H9 (cell line): ENCODE measurements at regions not wholly inside any gene's neighbourhood (a gene's known extent, or its start where the extent isn't known, plus 50 kb on each side); places are given as distances from the start of the nearest gene placed in this dataset.

ENCODE experiments used
- DNase-seq: peaks from one replicate; pipeline ENCODE4 v3.0.0-alpha.2; 2017
- H2AFZ ChIP-seq: one replicate; pipeline ENCODE4 v1.6.1; 2013; ENCODE audit warnings: mild to moderate bottlenecking, low read length, control low read depth, moderate library complexity
- H2AK5ac ChIP-seq: 2 replicates; pipeline ENCODE4 v1.6.1; 2013; ENCODE audit warnings: low read length, control low read depth, mixed read lengths; ENCODE audit not compliant: insufficient read length
- H2BK120ac ChIP-seq: one replicate; pipeline ENCODE4 v1.6.1; 2013; ENCODE audit warnings: low read depth, mild to moderate bottlenecking, low read length, control low read depth, inconsistent platforms; ENCODE audit not compliant: poor library complexity, severe bottlenecking
- H2BK12ac ChIP-seq: 2 replicates; pipeline ENCODE4 v1.6.1; 2013; ENCODE audit warnings: low read length, control low read depth, mixed read lengths, low read depth; ENCODE audit not compliant: insufficient read length
- H2BK15ac ChIP-seq: 2 replicates; pipeline ENCODE4 v1.6.1; 2013; ENCODE audit warnings: low read depth, low read length, control low read depth
- H2BK20ac ChIP-seq: one replicate; pipeline ENCODE4 v1.6.1; 2013; ENCODE audit warnings: low read depth, mild to moderate bottlenecking, low read length, control low read depth, inconsistent platforms; ENCODE audit not compliant: poor library complexity, severe bottlenecking
- H2BK5ac ChIP-seq: 2 replicates; pipeline ENCODE4 v1.6.1; 2013; ENCODE audit warnings: low read length, control low read depth, mixed read lengths; ENCODE audit not compliant: insufficient read length
- H3K14ac ChIP-seq: 2 replicates; pipeline ENCODE4 v1.6.1; 2013; ENCODE audit warnings: low read length, control low read depth; ENCODE audit not compliant: insufficient read depth
- H3K18ac ChIP-seq: 2 replicates; pipeline ENCODE4 v1.6.1; 2013; ENCODE audit warnings: low read depth, mild to moderate bottlenecking, mixed read lengths, low read length, control low read depth; ENCODE audit not compliant: insufficient read length
- H3K23ac ChIP-seq: 2 replicates; pipeline ENCODE4 v1.6.1; 2013; ENCODE audit warnings: low read length, control low read depth, mixed read lengths, low read depth; ENCODE audit not compliant: insufficient read length
- H3K23me2 ChIP-seq: 2 replicates; pipeline ENCODE4 v1.6.1; 2013; ENCODE audit warnings: low read depth, mild to moderate bottlenecking, mixed read lengths, low read length, control low read depth; ENCODE audit not compliant: insufficient read length, poor library complexity, severe bottlenecking
- H3K27ac ChIP-seq: 2 replicates; pipeline ENCODE4 v1.5.1; 2013; ENCODE audit warnings: low read length, control low read depth, mixed read lengths, low read depth; ENCODE audit not compliant: insufficient read length
- H3K27me3 ChIP-seq: 2 replicates; pipeline ENCODE4 v1.6.1; 2013; ENCODE audit warnings: low read length, control low read depth, inconsistent platforms; ENCODE audit not compliant: insufficient read depth
- H3K4ac ChIP-seq: 2 replicates; pipeline ENCODE4 v1.6.1; 2013; ENCODE audit warnings: low read depth, mild to moderate bottlenecking, control low read depth, inconsistent platforms, low read length, moderate library complexity
- H3K4me1 ChIP-seq: 2 replicates; pipeline ENCODE4 v1.6.1; 2013; ENCODE audit warnings: low read length, control low read depth, inconsistent platforms; ENCODE audit not compliant: insufficient read depth
- H3K4me2 ChIP-seq: 2 replicates; pipeline ENCODE4 v1.6.1; 2013; ENCODE audit warnings: low read length, control low read depth, mixed read lengths; ENCODE audit not compliant: insufficient read length, insufficient read depth
- H3K56ac ChIP-seq: 2 replicates; pipeline ENCODE4 v1.6.1; 2013; ENCODE audit warnings: low read depth, mild to moderate bottlenecking, mixed read lengths, low read length, control low read depth; ENCODE audit not compliant: insufficient read length
- H3K79me1 ChIP-seq: 2 replicates; pipeline ENCODE4 v1.6.1; 2013; ENCODE audit warnings: low read depth, mild to moderate bottlenecking, moderate library complexity, low read length, control low read depth, inconsistent platforms; ENCODE audit not compliant: insufficient read depth, poor library complexity, severe bottlenecking
- H3K79me2 ChIP-seq: 2 replicates; pipeline ENCODE4 v1.6.1; 2013; ENCODE audit warnings: low read length, control low read depth, inconsistent platforms; ENCODE audit not compliant: insufficient read depth
- H3K9ac ChIP-seq: 2 replicates; pipeline ENCODE4 v1.6.1; 2013; ENCODE audit warnings: low read length, control low read depth, mixed read lengths; ENCODE audit not compliant: insufficient read length; ENCODE audit errors: extremely low read depth
- H3K9me3 ChIP-seq: one replicate; pipeline ENCODE4 v1.6.1; 2013; ENCODE audit warnings: low read depth, low read length, inconsistent platforms; ENCODE audit not compliant: control insufficient read depth
- H3T11ph ChIP-seq: one replicate; pipeline ENCODE4 v1.6.1; 2013; ENCODE audit warnings: mild to moderate bottlenecking, low read length, control low read depth, inconsistent platforms
- H4K20me1 ChIP-seq: one replicate; pipeline ENCODE4 v1.6.1; 2013; ENCODE audit not compliant: control insufficient read depth, insufficient read length, insufficient read depth
- H4K5ac ChIP-seq: 2 replicates; pipeline ENCODE4 v1.6.1; 2013; ENCODE audit warnings: low read depth, mild to moderate bottlenecking, mixed read lengths, low read length, control low read depth; ENCODE audit not compliant: insufficient read length
- H4K8ac ChIP-seq: replicated peaks from 2 replicates; pipeline ENCODE4 v1.6.1; 2013; ENCODE audit warnings: low read length, control low read depth, mixed read lengths, low read depth; ENCODE audit not compliant: insufficient read length
- H4K91ac ChIP-seq: 2 replicates; pipeline ENCODE4 v1.6.1; 2013; ENCODE audit warnings: low read depth, mild to moderate bottlenecking, moderate library complexity, mixed read lengths, low read length, control low read depth; ENCODE audit not compliant: insufficient read length
- H3K27ac Mint-ChIP-seq, 3 experiments: 2 replicates in 2 of 3; 3 replicates in 1 of 3; pipeline ENCODE4 v1.8.0; 2020 to 2021; ENCODE audit warnings: mixed read lengths in 3 of 3, mild to moderate bottlenecking in 1 of 3, moderate library complexity in 1 of 3
- H3K27me3 Mint-ChIP-seq: 2 replicates; pipeline ENCODE4 v1.8.0; 2021; ENCODE audit warnings: low read depth, mild to moderate bottlenecking, moderate library complexity, mixed read lengths
- H3K36me3 Mint-ChIP-seq, 3 experiments: 2 replicates in 2 of 3; 3 replicates in 1 of 3; pipeline ENCODE4 v1.8.0; 2020 to 2021; ENCODE audit warnings: low read depth in 3 of 3, mixed read lengths in 3 of 3; ENCODE audit not compliant: insufficient read depth in 1 of 3
- H3K4me1 Mint-ChIP-seq, 2 experiments: 2 replicates each; pipeline ENCODE4 v1.8.0; 2020; ENCODE audit warnings: mixed read lengths in 2 of 2
- H3K4me3 Mint-ChIP-seq, 2 experiments: 2 replicates in 1 of 2; 3 replicates in 1 of 2; pipeline ENCODE4 v1.8.0; 2020 to 2021; ENCODE audit warnings: mild to moderate bottlenecking in 2 of 2, mixed read lengths in 2 of 2, moderate library complexity in 1 of 2
- H3K9me3 Mint-ChIP-seq, 2 experiments: 2 replicates in 1 of 2; 3 replicates in 1 of 2; pipeline ENCODE4 v1.8.0; 2020; ENCODE audit warnings: mild to moderate bottlenecking in 2 of 2, mixed read lengths in 2 of 2, moderate library complexity in 1 of 2
- CTCF ChIP-seq: fragments of 200-600 bp; sonication (generic); conservative IDR thresholded peaks from 3 replicates; pipeline ENCODE4 v1.8.0; 2021; ENCODE audit warnings: antibody characterized with exemption, mild to moderate bottlenecking

GRCh38 chr17:45696442-45696841 lies 87.7 kb upstream of the CRHR1 start:
- H3K23ac ChIP-seq = no peak overlapping the region
- H4K8ac ChIP-seq = no peak overlapping the region
- H3K14ac ChIP-seq = no peak overlapping the region
- H3K79me1 ChIP-seq = no peaks in the 10 kb centered on the region
- no peak for TF ChIP-seq CTCF
- no peak overlapping the region for H3K27ac ChIP-seq
- H2BK120ac ChIP-seq = no peak overlapping the region
- H3K27ac Mint-ChIP-seq = no peak overlapping the region
- peaks cover 28% of the 10 kb centered on the region for H3K27me3 Mint-ChIP-seq
- H3K23me2 ChIP-seq = no peaks in the 10 kb centered on the region
- no peaks in the 10 kb centered on the region for H3K36me3 Mint-ChIP-seq
- no peak for DNase-seq
- no peak overlapping the region for H3K56ac ChIP-seq
- no peak overlapping the region for H2BK20ac ChIP-seq
- H4K5ac ChIP-seq = no peak overlapping the region
- H3K18ac ChIP-seq = no peak overlapping the region
- H3K4me2 ChIP-seq = no peak overlapping the region
- no peaks in the 10 kb centered on the region; the same call in 1 of the 2 replicates for H3K27me3 ChIP-seq
- H2BK12ac ChIP-seq = no peak overlapping the region
- no peaks in the 10 kb centered on the region for H3K9me3 Mint-ChIP-seq
- H3K9me3 ChIP-seq = no peaks in the 10 kb centered on the region
- H3K4me1 ChIP-seq = no peaks in the 10 kb centered on the region
- no peak overlapping the region for H3K4ac ChIP-seq
- peaks cover 0 to 6% of the 10 kb centered on the region in 2 experiments; a peak in 2 of 4 replicates for H3K4me1 Mint-ChIP-seq
- no peak overlapping the region for H3T11ph ChIP-seq
- no peak overlapping the region for H3K4me3 Mint-ChIP-seq
- no peak overlapping the region for H3K9ac ChIP-seq
- no peak overlapping the region for H2BK15ac ChIP-seq
- H2BK5ac ChIP-seq = no peak overlapping the region
- H2AK5ac ChIP-seq = no peak overlapping the region
- no peaks in the 10 kb centered on the region for H3K79me2 ChIP-seq
- no peaks in the 10 kb centered on the region for H4K20me1 ChIP-seq
- H4K91ac ChIP-seq = no peak overlapping the region
- no peak overlapping the region for H2AFZ ChIP-seq
